Right lobe of liver (tissue), 4 donors: ENCODE measurements at regions not wholly inside any gene's neighbourhood (a gene's known extent, or its start where the extent isn't known, plus 50 kb on each side); places are given as distances from the start of the nearest gene placed in this dataset.

ENCODE experiments used
- POLR2A ChIP-seq: fragments of 450-650 bp; IDR thresholded peaks from one replicate; pipeline ENCODE4 v1.6.1; 2017; ENCODE audit warnings: antibody characterized with exemption, mild to moderate bottlenecking
- TF ChIP-seq, protein P1 (sequence below), 4 donors: fragments of 200-600 bp in 3 of 4; fragments of 450-650 bp in 1 of 4; IDR thresholded peaks; one replicate each; pipeline versions ENCODE4 v1.5.1 to v1.8.0; 2016 to 2022; ENCODE audit warnings: antibody characterized with exemption in 4 of 4, mild to moderate bottlenecking in 2 of 4
- donor health status: DM: no; HTN: no; CAD: no.
- donor health status: DM: no; HTN: no; CAD: no.
- donor health status: DM: no; HTN: yes; CAD: no.

DNA sequence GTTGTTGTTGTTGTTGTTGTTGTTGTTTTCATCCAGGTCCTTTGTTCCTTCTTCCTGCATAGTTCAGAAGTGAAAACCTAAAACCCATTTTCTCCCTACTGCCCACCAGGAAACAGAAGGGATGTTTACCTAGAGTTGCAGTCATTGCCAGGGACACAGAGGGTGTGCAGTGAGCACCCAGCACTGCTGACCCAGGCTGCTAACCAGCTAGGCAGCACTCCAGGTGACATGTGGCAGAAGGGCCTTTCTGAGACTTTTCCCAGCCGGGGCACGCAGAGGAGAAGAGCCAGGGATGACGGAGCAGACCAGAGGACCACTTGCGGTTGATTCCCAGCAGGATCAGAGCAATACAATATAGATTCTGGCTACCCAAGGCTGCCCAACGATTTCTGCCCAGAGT, 286.3 kb downstream of the BCL11A start:
- no peak for TF ChIP-seq POLR2A
- TF ChIP-seq, protein P1, sequence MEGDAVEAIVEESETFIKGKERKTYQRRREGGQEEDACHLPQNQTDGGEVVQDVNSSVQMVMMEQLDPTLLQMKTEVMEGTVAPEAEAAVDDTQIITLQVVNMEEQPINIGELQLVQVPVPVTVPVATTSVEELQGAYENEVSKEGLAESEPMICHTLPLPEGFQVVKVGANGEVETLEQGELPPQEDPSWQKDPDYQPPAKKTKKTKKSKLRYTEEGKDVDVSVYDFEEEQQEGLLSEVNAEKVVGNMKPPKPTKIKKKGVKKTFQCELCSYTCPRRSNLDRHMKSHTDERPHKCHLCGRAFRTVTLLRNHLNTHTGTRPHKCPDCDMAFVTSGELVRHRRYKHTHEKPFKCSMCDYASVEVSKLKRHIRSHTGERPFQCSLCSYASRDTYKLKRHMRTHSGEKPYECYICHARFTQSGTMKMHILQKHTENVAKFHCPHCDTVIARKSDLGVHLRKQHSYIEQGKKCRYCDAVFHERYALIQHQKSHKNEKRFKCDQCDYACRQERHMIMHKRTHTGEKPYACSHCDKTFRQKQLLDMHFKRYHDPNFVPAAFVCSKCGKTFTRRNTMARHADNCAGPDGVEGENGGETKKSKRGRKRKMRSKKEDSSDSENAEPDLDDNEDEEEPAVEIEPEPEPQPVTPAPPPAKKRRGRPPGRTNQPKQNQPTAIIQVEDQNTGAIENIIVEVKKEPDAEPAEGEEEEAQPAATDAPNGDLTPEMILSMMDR (IDR thresholded peaks at IDR 0.05), result no peak
